Progenitor cell of endocrine pancreas (in vitro differentiated cells): ENCODE measurements at regions not wholly inside any gene's neighbourhood (a gene's known extent, or its start where the extent isn't known, plus 50 kb on each side); places are given as distances from the start of the nearest gene placed in this dataset.
"Not testable (repeated sequence)": the region's sequence is repeated elsewhere in the genome, so short reads cannot be mapped to it uniquely, and the experiment has no call there.

ENCODE experiments used
- DNase-seq: peaks from one replicate; pipeline ENCODE4 v3.0.0; 2021; ENCODE audit warnings: low spot score; ENCODE audit not compliant: unreplicated experiment
- H3K27ac Mint-ChIP-seq: 2 replicates; pipeline ENCODE4 v1.8.0; 2021; ENCODE audit warnings: mild to moderate bottlenecking, moderate library complexity, mixed read lengths
- H3K27me3 Mint-ChIP-seq: 2 replicates; pipeline ENCODE4 v1.8.0; 2021; ENCODE audit warnings: mixed read lengths
- H3K36me3 Mint-ChIP-seq: 2 replicates; pipeline ENCODE4 v1.8.0; 2022; ENCODE audit warnings: mixed read lengths; ENCODE audit not compliant: insufficient read depth
- H3K4me1 Mint-ChIP-seq: 2 replicates; pipeline ENCODE4 v1.8.0; 2021; ENCODE audit warnings: low read depth, mixed read lengths
- H3K4me3 Mint-ChIP-seq: 2 replicates; pipeline ENCODE4 v1.8.0; 2021; ENCODE audit warnings: low read depth, mild to moderate bottlenecking, moderate library complexity, mixed read lengths
- H3K9me3 Mint-ChIP-seq: 2 replicates; pipeline ENCODE4 v1.8.0; 2021; ENCODE audit warnings: low read depth, mixed read lengths
- CTCF ChIP-seq: fragments of 200-600 bp; sonication (generic); IDR thresholded peaks from one replicate; pipeline ENCODE4 v1.5.0; 2021; ENCODE audit warnings: antibody characterized with exemption, mild to moderate bottlenecking; ENCODE audit not compliant: unreplicated experiment

- no peaks in the 10 kb centered on the region for H3K36me3 Mint-ChIP-seq
- DNase-seq, result no peak
- no peak for TF ChIP-seq CTCF
- no peaks in the 10 kb centered on the region for H3K9me3 Mint-ChIP-seq
- H3K4me3 Mint-ChIP-seq, result no peak overlapping the region
- peaks cover 84% of the 10 kb centered on the region for H3K27me3 Mint-ChIP-seq
- H3K4me1 Mint-ChIP-seq, result no peaks in the 10 kb centered on the region
- no peak overlapping the region for H3K27ac Mint-ChIP-seq
Observed at GRCh38 chr15:69673291-69673881, 220.8 kb downstream of the RPLP1 start.

GRCh38 chr15:69675731-69676130 lies 223.1 kb downstream of the RPLP1 start:
- Mint-ChIP-seq H3K27ac (no peak overlapping the region), H3K36me3 (no peaks in the 10 kb centered on the region), H3K4me1 (no peaks in the 10 kb centered on the region), H3K9me3 (no peaks in the 10 kb centered on the region), H3K27me3 (peaks cover 82% of the 10 kb centered on the region), H3K4me3 (no peak overlapping the region)
- no peak for DNase-seq
- no peak for TF ChIP-seq CTCF

- H3K27me3 Mint-ChIP-seq, result peaks cover 70% of the 10 kb centered on the region
- H3K9me3 Mint-ChIP-seq, result no peaks in the 10 kb centered on the region
- no peak overlapping the region for H3K27ac Mint-ChIP-seq
- H3K36me3 Mint-ChIP-seq, result no peaks in the 10 kb centered on the region
- no peak for DNase-seq
- no peak overlapping the region for H3K4me3 Mint-ChIP-seq
- TF ChIP-seq CTCF, result no peak
- no peaks in the 10 kb centered on the region for H3K4me1 Mint-ChIP-seq
Observed at GRCh38 chr15:69677403-69677802, 224.8 kb downstream of the RPLP1 start.

GRCh38 chr15:69679623-69680228 lies 227.1 kb downstream of the RPLP1 start:
- peaks cover 2% of the 10 kb centered on the region for H3K36me3 Mint-ChIP-seq
- no peaks in the 10 kb centered on the region for H3K4me1 Mint-ChIP-seq
- DNase-seq, result no peak
- no peak for TF ChIP-seq CTCF
- H3K27me3 Mint-ChIP-seq, result peaks cover 60% of the 10 kb centered on the region
- no peak overlapping the region for H3K27ac Mint-ChIP-seq
- H3K4me3 Mint-ChIP-seq, result no peak overlapping the region
- peaks cover 5% of the 10 kb centered on the region for H3K9me3 Mint-ChIP-seq

- H3K9me3 Mint-ChIP-seq, result peaks cover 16% of the 10 kb centered on the region
Observed at GRCh38 chr15:69684823-69685222, 232.2 kb downstream of the RPLP1 start.

More at GRCh38 chr15:69684823-69685222, 232.2 kb downstream of the RPLP1 start:
- not testable (repeated sequence) for H3K27ac Mint-ChIP-seq, H3K36me3 Mint-ChIP-seq, DNase-seq, H3K4me1 Mint-ChIP-seq, H3K4me3 Mint-ChIP-seq
- H3K27me3 Mint-ChIP-seq, result peaks cover 48% of the 10 kb centered on the region
